ENCODE measurements at regions not wholly inside any gene's neighbourhood (a gene's known extent, or its start where the extent isn't known, plus 50 kb on each side); places are given as distances from the start of the nearest gene placed in this dataset.

- Mint-ChIP-seq H3K27ac (no peak overlapping the region), H3K4me3 (no peak overlapping the region), H3K4me1 (no peaks in the 10 kb centered on the region), H3K27me3 (peaks cover 15 to 20% of the 10 kb centered on the region in 2 donors), H3K9me3 (peaks cover 0 to 3% (median 0%) of the 10 kb centered on the region in 3 donors), H3K36me3 (no peaks in the 10 kb centered on the region)
- ATAC-seq (replicated peaks in 1 of 4) (no peak), DNase-seq (no peak)
- Histone ChIP-seq H3K36me3 (ENCODE audit: control insufficient read depth in 2 of 2, extremely low read depth in 1 of 2, insufficient read depth in 1 of 2, low read length in 1 of 2) (no peaks in the 10 kb centered on the region), H3K27me3 (replicated peaks in 1 of 2; ENCODE audit: control insufficient read depth in 2 of 2, extremely low read depth in 1 of 2, insufficient read depth in 2 of 2, low read length in 1 of 2) (peaks cover 0 to 12% of the 10 kb centered on the region in 2 experiments), H3K4me1 (ENCODE audit: control insufficient read depth in 1 of 2, extremely low read depth in 1 of 2, insufficient read depth in 2 of 2, low read length in 2 of 2) (no peaks in the 10 kb centered on the region), H3K9me3 (no peaks in the 10 kb centered on the region), H3K4me3 (ENCODE audit: control insufficient read depth in 1 of 2, extremely low read depth in 1 of 2, low read length in 1 of 2) (no peak overlapping the region), H3K27ac (ENCODE audit: low read length) (no peak overlapping the region)
- POLR2A ChIA-PET, result no interaction called here
- CTCF ChIA-PET, result no interaction called here
These were observed 183.8 kb downstream of the TBX5 start for GRCh38 chr12:114221957-114222630.

GRCh38 chr12:114221136-114221833, 184.7 kb downstream of the TBX5 start:
- no peak overlapping the region for H3K27ac ChIP-seq (ENCODE audit: low read length)
- WGBS (ENCODE audit: insufficient coverage), result 100% methylated on average over 5 of the region's 8 CpGs
- H3K9me3 ChIP-seq, result no peaks in the 10 kb centered on the region
- Mint-ChIP-seq H3K27ac (no peak overlapping the region), H3K36me3 (no peaks in the 10 kb centered on the region), H3K4me3 (no peak overlapping the region), H3K4me1 (no peaks in the 10 kb centered on the region), H3K27me3 (peaks cover 15 to 20% of the 10 kb centered on the region in 2 donors), H3K9me3 (peaks cover 0 to 3% (median 0%) of the 10 kb centered on the region in 3 donors)
- ChIA-PET POLR2A (no interaction called here), CTCF (no interaction called here)
- no peaks in the 10 kb centered on the region for H3K4me1 ChIP-seq (ENCODE audit: control insufficient read depth in 1 of 2, extremely low read depth in 1 of 2, insufficient read depth in 2 of 2, low read length in 2 of 2)
- peaks cover 0 to 12% of the 10 kb centered on the region in 2 experiments for H3K27me3 ChIP-seq (replicated peaks in 1 of 2; ENCODE audit: control insufficient read depth in 2 of 2, extremely low read depth in 1 of 2, insufficient read depth in 2 of 2, low read length in 1 of 2)
- ATAC-seq (replicated peaks in 1 of 4), result no peak
- H3K36me3 ChIP-seq (ENCODE audit: control insufficient read depth in 2 of 2, extremely low read depth in 1 of 2, insufficient read depth in 1 of 2, low read length in 1 of 2), result no peaks in the 10 kb centered on the region
- H3K4me3 ChIP-seq (ENCODE audit: control insufficient read depth in 1 of 2, extremely low read depth in 1 of 2, low read length in 1 of 2), result no peak overlapping the region
- no peak for DNase-seq

- H3K27me3 Mint-ChIP-seq, result peaks cover 16 to 20% of the 10 kb centered on the region in 2 donors
- POLR2A ChIA-PET, result no interaction called here
These were observed 185.6 kb downstream of the TBX5 start for GRCh38 chr12:114220311-114220710.

GRCh38 chr12:114218136-114218535, 187.8 kb downstream of the TBX5 start:
- Histone ChIP-seq H3K9me3 (no peaks in the 10 kb centered on the region), H3K27ac (ENCODE audit: low read length) (no peak overlapping the region), H3K4me3 (ENCODE audit: control insufficient read depth in 1 of 2, extremely low read depth in 1 of 2, low read length in 1 of 2) (no peak overlapping the region), H3K4me1 (ENCODE audit: control insufficient read depth in 1 of 2, extremely low read depth in 1 of 2, insufficient read depth in 2 of 2, low read length in 2 of 2) (no peaks in the 10 kb centered on the region), H3K36me3 (ENCODE audit: control insufficient read depth in 2 of 2, extremely low read depth in 1 of 2, insufficient read depth in 1 of 2, low read length in 1 of 2) (no peaks in the 10 kb centered on the region), H3K27me3 (replicated peaks in 1 of 2; ENCODE audit: control insufficient read depth in 2 of 2, extremely low read depth in 1 of 2, insufficient read depth in 2 of 2, low read length in 1 of 2) (peaks cover 0 to 17% of the 10 kb centered on the region in 2 experiments)
- no CpG with 5 or more reads among the region's 2 CpGs for WGBS (ENCODE audit: insufficient coverage)
- no peak for ATAC-seq (replicated peaks in 1 of 4)
- Mint-ChIP-seq H3K27ac (no peak overlapping the region), H3K4me1 (no peaks in the 10 kb centered on the region), H3K4me3 (no peak overlapping the region), H3K27me3 (peaks cover 8 to 9% of the 10 kb centered on the region in 2 donors), H3K36me3 (no peaks in the 10 kb centered on the region), H3K9me3 (peaks cover 0 to 3% (median 0%) of the 10 kb centered on the region in 3 donors)
- ChIA-PET CTCF (no interaction called here), POLR2A (no interaction called here)
- no peak for DNase-seq

More at GRCh38 chr12:114220311-114220710, 185.6 kb downstream of the TBX5 start:
- H3K36me3 ChIP-seq (ENCODE audit: control insufficient read depth in 2 of 2, extremely low read depth in 1 of 2, insufficient read depth in 1 of 2, low read length in 1 of 2), result no peaks in the 10 kb centered on the region
- no peak overlapping the region for H3K27ac Mint-ChIP-seq
- no peaks in the 10 kb centered on the region for H3K36me3 Mint-ChIP-seq
- WGBS (ENCODE audit: insufficient coverage), result 78% methylated on average over 3 of the region's 3 CpGs
- no peak for DNase-seq
- H3K4me1 ChIP-seq (ENCODE audit: control insufficient read depth in 1 of 2, extremely low read depth in 1 of 2, insufficient read depth in 2 of 2, low read length in 2 of 2), result no peaks in the 10 kb centered on the region
- no peak overlapping the region for H3K27ac ChIP-seq (ENCODE audit: low read length)
- peaks cover 0 to 3% (median 0%) of the 10 kb centered on the region in 3 donors for H3K9me3 Mint-ChIP-seq
- H3K9me3 ChIP-seq, result no peaks in the 10 kb centered on the region
- peaks cover 0 to 12% of the 10 kb centered on the region in 2 experiments for H3K27me3 ChIP-seq (replicated peaks in 1 of 2; ENCODE audit: control insufficient read depth in 2 of 2, extremely low read depth in 1 of 2, insufficient read depth in 2 of 2, low read length in 1 of 2)
- no peak overlapping the region for H3K4me3 ChIP-seq (ENCODE audit: control insufficient read depth in 1 of 2, extremely low read depth in 1 of 2, low read length in 1 of 2)
- no peaks in the 10 kb centered on the region for H3K4me1 Mint-ChIP-seq
- CTCF ChIA-PET, result no interaction called here
- no peak overlapping the region for H3K4me3 Mint-ChIP-seq
- ATAC-seq (replicated peaks in 1 of 4), result no peak

- no peaks in the 10 kb centered on the region for H3K4me1 ChIP-seq (ENCODE audit: control insufficient read depth in 1 of 2, extremely low read depth in 1 of 2, insufficient read depth in 2 of 2, low read length in 2 of 2)
- WGBS (ENCODE audit: insufficient coverage), result 34% methylated on average over 2 of the region's 6 CpGs
- CTCF ChIA-PET, result no interaction called here
These were observed 190.2 kb downstream of the TBX5 start for GRCh38 chr12:114215746-114216145.

GRCh38 chr12:114213055-114213581, 192.8 kb downstream of the TBX5 start:
- no CpG with 5 or more reads among the region's 2 CpGs for WGBS (ENCODE audit: insufficient coverage)
- DNase-seq (no peak), ATAC-seq (replicated peaks in 1 of 4) (no peak)
- ChIA-PET POLR2A (no interaction called here), CTCF (no interaction called here)
- Histone ChIP-seq H3K27ac (ENCODE audit: low read length) (no peak overlapping the region), H3K9me3 (no peaks in the 10 kb centered on the region), H3K27me3 (replicated peaks in 1 of 2; ENCODE audit: control insufficient read depth in 2 of 2, extremely low read depth in 1 of 2, insufficient read depth in 2 of 2, low read length in 1 of 2) (peaks cover 0 to 4% of the 10 kb centered on the region in 2 experiments), H3K4me1 (ENCODE audit: control insufficient read depth in 1 of 2, extremely low read depth in 1 of 2, insufficient read depth in 2 of 2, low read length in 2 of 2) (no peaks in the 10 kb centered on the region), H3K4me3 (ENCODE audit: control insufficient read depth in 1 of 2, extremely low read depth in 1 of 2, low read length in 1 of 2) (no peak overlapping the region), H3K36me3 (ENCODE audit: control insufficient read depth in 2 of 2, extremely low read depth in 1 of 2, insufficient read depth in 1 of 2, low read length in 1 of 2) (no peaks in the 10 kb centered on the region)
- H3K36me3 Mint-ChIP-seq, result no peaks in the 10 kb centered on the region
- peaks cover 0 to 8% of the 10 kb centered on the region in 2 donors for H3K27me3 Mint-ChIP-seq
- peaks cover 0 to 6% (median 3%) of the 10 kb centered on the region in 3 donors for H3K9me3 Mint-ChIP-seq
- no peak overlapping the region for H3K27ac Mint-ChIP-seq
- H3K4me1 Mint-ChIP-seq, result no peaks in the 10 kb centered on the region
- H3K4me3 Mint-ChIP-seq, result no peak overlapping the region

More at GRCh38 chr12:114215746-114216145, 190.2 kb downstream of the TBX5 start:
- no peak for DNase-seq
- Mint-ChIP-seq H3K27ac (no peak overlapping the region), H3K4me1 (no peaks in the 10 kb centered on the region), H3K36me3 (no peaks in the 10 kb centered on the region), H3K9me3 (peaks cover 0 to 6% (median 3%) of the 10 kb centered on the region in 3 donors), H3K4me3 (no peak overlapping the region), H3K27me3 (peaks cover 2 to 5% of the 10 kb centered on the region in 2 donors)
- Histone ChIP-seq H3K9me3 (no peaks in the 10 kb centered on the region), H3K27me3 (replicated peaks in 1 of 2; ENCODE audit: control insufficient read depth in 2 of 2, extremely low read depth in 1 of 2, insufficient read depth in 2 of 2, low read length in 1 of 2) (peaks cover 0 to 13% of the 10 kb centered on the region in 2 experiments), H3K4me3 (ENCODE audit: control insufficient read depth in 1 of 2, extremely low read depth in 1 of 2, low read length in 1 of 2) (no peak overlapping the region), H3K27ac (ENCODE audit: low read length) (no peak overlapping the region), H3K36me3 (ENCODE audit: control insufficient read depth in 2 of 2, extremely low read depth in 1 of 2, insufficient read depth in 1 of 2, low read length in 1 of 2) (no peaks in the 10 kb centered on the region)
- ATAC-seq (replicated peaks in 1 of 4), result no peak
- POLR2A ChIA-PET, result no interaction called here

Measured in T-cell (primary cell).